HG03354 (cell line): ENCODE measurements at regions not wholly inside any gene's neighbourhood (a gene's known extent, or its start where the extent isn't known, plus 50 kb on each side); places are given as distances from the start of the nearest gene placed in this dataset.

Experiments used
- ATAC-seq: cut with Tn5 transposase; IDR thresholded peaks from one replicate; pipeline ENCODE4 v1.9.1; 2021; ENCODE audit warnings: mild to moderate bottlenecking; ENCODE audit not compliant: unreplicated experiment, poor library complexity, severe bottlenecking

DNA sequence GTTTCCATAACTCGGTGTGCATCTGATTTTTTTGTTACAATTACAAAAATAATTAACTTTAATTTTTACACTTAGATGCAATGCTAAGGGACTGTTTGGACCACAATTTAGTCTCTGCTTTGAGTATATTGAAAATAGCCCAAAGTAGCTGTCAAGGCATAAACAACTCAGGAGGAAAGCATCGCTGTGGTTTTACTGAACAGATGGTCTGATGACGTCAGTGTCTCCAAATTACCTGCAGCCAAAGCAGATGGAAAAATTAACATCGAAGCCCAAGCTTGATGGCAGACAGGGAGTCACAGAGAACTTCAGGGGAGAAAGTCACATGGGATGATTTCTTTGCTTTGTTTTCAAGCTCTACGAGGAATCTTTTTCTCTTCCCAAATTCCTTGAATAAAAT lies 83.1 kb upstream of the PLCL2 start:
- ATAC-seq, result no peak

GRCh38 chr3:16802389-16802788 lies 82.4 kb upstream of the PLCL2 start:
- peak; percentile 86 for ATAC-seq

GRCh38 chr3:16803019-16803418 lies 81.7 kb upstream of the PLCL2 start:
- no peak for ATAC-seq

DNA sequence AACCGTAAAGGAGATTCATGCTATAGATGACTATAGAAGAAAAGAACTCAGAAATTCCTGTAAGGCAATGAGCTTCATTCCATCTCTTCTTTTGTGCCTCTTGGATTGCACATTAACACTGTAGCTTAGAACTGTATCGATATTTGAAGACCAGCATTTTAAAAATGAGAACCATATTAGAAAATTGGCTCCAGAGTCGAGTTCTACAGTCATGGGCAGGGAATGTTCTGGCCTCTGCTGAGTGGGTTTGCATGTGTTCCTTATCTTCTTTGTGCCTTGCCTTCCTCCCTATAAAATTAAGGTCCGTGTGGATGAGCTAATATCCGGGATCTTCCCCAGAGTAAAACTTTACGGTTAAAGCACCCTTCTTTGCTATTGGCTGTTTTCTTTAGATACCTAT lies 77.4 kb upstream of the PLCL2 start:
- no peak for ATAC-seq

DNA sequence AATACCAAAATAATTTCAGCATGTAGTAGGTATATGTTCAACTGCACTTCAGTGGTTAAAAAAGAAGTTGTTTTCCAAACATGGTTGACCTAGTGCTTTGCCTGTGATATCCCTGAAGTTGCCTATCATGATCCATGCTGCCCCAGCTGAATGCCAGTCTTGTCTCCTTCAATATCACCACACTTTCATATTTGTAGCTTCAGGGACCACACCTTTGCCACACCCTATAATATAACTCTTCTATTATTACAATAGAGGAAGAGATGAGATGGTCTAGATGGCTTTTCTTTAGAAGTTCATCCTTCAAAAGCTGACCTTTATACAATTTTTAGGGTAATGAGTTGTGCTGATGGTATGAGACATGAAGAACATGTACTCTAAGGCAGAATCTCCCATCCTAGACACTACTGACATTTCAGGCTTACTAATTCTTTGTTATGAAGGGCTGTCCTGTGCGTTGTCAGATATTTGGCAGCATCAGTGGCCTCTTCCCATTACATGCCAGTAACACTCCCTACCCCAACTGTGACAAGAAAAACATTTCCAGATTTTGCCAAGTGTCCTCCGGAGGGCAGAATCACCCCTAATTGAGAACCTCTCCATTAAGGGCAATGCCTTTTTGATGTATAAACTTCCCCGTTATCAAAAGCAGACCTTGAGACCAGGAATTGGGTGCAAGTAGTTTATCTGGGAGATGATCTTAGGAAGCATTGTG lies 76.2 kb upstream of the PLCL2 start:
- no peak for ATAC-seq

DNA sequence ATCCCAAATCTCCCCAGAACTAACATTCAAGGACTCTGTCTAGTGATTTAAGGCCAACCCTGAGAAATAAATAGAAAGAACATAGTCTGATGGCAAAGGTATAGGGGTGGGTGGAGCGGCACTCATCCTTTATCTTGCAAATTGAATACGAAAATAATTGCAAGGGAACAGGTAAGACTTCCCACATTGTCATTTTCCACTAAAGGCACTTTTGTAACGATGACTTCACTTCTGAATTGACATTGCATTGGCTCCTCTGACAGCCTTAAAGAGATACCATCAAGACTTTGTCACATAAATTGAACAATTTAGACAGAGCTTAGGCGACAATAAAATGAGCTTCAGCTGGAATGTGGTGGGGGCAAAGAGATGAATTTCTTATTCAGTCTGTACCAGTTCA lies 75.3 kb upstream of the PLCL2 start:
- ATAC-seq, result no peak

DNA sequence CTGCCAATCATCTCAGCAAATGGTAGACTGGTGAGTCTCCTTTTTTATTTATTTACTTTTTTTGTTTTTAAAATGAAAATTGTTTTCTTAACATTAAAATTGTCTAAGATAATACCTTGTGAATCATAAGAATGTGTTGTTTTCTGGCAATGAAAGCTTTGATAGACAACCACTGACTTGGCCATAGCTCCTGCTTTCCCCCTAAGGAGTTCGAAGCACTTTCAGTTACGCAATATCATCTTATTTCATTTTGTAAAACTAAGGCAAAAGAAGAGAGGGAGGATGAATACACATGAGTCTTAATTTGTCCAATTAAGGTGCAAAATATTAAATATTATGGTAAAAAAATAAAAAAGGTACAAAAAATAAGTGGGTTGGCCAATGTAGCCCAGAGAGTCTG lies 74.8 kb upstream of the PLCL2 start:
- ATAC-seq, result no peak

DNA sequence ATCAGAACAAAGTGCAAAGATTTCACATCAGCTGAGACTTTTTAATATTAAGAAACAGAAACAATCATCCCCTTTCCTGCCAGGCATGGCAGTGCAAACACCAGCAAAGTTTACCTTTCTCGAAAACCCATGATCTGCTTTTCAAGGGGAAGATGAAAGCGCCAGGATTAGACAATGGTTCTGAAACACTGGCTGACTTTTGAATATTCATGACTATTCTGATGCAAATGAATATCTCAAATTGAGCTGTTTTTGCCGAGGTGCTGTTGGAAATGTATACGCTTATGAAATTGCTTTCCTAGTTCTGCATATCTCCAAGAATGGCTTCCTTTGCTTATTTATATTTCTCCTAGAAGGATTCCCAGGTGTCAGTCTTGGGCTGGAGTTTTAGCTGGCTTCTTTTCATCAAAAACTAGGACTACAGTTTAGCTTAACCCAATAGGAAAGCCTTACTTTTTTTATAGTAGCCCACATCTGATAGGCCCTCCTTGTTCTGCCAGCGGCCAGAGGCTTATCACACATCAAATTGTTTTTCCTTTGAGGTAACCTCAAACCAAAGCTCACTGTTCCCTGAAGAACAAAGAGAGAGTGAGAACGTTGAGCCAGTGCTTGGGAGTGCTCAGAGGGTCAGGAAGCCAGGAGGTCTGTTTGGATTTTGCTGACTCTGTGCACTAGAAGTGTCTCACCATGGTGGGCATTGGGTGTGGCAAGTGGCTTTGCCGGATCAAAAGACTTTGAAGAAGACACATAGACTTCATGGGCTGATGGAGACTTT lies 74.0 kb upstream of the PLCL2 start:
- ATAC-seq, result no peak

GRCh38 chr3:16811950-16812349 lies 72.8 kb upstream of the PLCL2 start:
- no peak for ATAC-seq

DNA sequence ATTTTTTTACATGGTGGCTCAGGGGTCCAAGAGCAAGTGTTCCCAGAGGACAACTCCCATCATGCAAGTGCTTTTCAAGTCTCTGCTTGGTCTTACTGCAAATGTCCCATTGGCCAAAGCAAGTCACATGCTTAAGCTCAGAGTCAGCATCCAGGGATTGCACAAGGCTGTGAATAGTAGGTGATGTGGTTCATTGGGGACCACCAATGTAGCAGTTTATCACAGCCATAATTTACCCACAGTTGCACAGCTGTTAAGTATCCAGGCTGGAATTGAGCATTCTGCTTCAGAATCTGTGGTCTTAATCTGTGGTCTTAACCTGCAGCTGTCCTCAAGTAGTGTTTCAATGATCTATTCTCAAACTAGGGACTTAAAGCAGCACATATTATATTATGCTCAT lies 71.4 kb upstream of the PLCL2 start:
- ATAC-seq, result no peak

DNA sequence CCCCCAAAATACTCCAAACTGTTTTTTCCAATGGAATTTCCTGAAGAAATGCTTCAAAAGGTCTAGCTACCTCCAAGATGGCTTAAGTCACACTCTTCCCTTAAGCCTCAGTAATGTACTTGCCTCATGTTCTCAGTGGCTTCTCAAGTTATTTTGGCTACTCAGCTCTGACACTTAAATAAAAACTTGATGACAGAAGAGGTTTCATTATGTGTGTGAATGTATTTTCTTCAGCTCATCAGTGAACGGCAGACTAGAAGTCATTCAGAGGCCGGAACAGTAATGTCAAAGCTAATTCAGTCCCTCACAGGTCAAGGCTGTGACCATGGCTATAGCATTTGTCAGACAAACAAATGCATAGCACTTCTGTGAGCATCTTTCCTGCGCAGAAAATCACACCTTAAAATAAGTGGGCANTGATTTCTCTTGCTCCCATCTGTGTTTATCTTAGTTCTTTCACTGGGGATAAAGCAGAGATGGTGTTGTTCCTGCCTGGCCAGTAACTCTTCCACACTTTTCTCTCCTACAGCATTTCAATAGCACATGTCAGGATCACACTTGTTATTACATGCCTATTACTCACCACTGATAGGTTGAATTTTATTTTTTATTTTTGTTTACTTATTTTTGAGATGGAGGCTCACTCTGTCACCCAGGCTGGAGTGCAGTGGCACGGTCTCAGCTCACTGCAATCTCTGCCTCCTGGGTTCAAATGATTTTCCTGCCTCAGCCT lies 68.5 kb upstream of the PLCL2 start:
- peak; percentile 71 for ATAC-seq

DNA sequence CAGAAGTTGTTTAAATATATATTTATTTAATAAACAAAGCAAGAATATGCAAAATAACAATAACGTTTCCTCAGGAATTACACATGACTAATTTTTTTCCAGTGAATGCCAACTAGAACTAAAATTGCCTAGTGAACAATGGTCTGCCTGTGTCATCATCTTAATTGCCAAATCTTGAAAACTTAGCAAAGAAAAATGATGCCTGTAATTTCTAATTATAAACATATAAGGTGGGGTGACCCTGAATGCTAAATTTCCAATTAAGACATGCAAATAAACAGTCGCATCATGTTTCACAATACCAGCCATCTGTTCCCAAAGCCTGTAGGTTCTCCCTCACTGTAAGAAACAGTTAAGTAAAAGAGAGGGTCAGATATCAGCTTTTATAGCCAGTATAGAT lies 67.6 kb upstream of the PLCL2 start:
- ATAC-seq, result no peak

GRCh38 chr3:16818194-16818593 lies 66.6 kb upstream of the PLCL2 start:
- ATAC-seq, result no peak

GRCh38 chr3:16818945-16819344 lies 65.8 kb upstream of the PLCL2 start:
- no peak for ATAC-seq

DNA sequence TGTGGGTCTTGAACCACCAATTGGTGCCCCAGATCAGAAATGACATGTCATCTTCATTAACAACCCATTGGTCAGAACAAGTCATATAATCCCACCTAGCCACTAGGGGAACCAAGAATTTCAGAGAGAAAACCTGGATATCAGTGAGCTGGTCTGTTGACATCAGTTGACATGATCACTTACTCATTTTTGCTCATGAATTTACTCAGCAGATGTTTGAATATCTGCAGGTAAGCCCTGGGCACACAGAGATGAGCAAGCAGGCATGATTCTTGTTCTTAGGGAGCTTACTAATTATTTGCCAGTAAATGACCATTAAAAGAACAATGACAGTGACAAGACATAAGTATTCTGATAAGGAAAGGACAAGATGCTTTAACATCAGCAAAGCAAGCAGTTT lies 64.3 kb upstream of the PLCL2 start:
- ATAC-seq, result no peak

DNA sequence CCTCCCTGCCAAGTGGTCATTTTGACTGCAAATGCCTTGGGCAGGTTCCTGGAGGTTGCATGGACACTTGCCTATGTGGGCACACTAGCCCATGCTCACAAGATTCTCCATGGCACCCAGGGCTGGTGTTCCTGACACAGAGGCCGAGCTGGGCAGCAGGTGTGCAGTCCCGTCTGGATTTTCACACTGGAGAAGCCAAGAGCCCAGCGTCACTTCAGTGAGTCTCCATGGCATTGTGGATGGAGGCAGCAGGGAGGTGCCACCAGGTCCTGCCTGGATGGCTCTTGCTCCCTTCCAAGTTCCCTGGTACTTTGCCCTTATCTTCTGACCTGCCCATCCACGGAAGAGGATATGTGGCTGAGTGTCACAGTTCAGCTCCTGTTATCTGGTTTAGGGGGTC lies 63.7 kb upstream of the PLCL2 start:
- no peak for ATAC-seq

DNA sequence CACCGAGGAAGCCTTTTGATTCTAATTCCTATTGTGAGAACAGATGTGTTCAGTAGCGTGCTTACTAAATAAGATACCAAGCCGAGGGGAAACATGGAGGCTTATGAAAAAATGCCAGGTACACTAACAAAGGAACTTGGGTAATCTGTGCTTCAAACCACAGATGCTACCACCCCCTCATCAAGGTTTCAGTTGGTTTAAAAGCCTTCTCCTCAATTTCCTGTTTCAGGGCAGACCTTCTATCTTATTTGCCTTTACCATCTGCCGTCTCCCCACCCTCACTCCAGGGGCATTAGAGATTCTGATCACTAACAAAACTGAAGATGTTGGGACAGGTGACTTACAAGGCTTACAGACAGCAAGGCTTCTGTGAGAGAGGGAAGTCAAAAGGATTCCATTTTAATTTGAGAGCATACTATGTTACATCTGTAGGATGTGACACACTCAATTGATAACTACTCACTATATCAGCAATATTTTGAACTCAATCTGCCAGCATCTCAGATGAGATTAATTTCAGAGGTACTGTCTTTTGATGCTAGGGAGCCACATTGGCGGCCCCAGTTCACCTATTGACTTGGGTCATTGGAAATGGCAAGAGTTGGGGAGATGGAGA lies 60.6 kb upstream of the PLCL2 start:
- ATAC-seq, result peak; percentile 85

GRCh38 chr3:16825617-16826204 lies 59.0 kb upstream of the PLCL2 start:
- no peak for ATAC-seq

DNA sequence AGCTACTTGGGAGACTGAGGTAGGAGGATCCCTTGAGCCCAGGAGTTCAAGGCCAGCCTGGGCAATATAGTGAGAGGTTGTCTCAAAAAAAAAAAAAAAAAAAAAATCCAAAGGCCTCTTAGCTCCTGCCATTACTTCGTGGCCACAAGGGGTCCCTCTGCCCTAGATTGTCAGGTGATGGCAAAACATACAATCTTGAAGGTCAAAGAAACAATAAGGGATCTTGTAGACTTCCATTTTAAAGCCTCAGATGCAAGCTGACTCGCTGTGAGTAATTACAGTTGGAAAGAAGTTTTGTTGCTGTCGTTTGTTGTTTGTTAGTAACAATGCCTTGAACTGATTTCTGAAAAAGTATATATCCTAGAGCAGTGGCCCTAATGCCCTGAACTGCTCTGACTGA lies 55.9 kb upstream of the PLCL2 start:
- ATAC-seq, result peak; percentile 53

DNA sequence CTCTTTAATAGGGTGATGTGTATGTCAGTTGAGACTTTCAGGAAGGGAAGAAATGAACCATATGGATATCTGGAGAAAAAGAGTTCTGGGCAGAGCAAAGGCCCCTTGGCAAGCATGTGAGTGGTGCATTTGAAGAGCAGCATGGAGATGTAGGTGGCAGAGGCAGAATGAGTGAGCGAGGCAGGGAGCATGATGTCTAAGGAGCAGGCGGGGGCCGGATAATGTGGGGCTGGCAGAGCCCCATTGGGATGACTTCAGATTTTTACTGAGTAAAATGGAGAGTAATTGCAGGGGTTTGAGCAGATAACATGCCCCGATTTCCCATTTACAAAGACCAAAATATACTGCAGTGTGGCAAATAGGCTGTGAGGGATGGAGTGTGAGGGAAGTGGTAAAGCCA lies 52.9 kb upstream of the PLCL2 start:
- no peak for ATAC-seq
